ENCODE measurements at regions not wholly inside any gene's neighbourhood (a gene's known extent, or its start where the extent isn't known, plus 50 kb on each side); places are given as distances from the start of the nearest gene placed in this dataset. TPM values are rescaled to one million over a fixed set of nuclear protein-coding genes. Genes with fewer than 3 reads are reported as not detected.

GRCh38 chr20:6178537-6178936 is 55.7 kb upstream of the FERMT1 start:
- Histone ChIP-seq H3K36me3 (no peaks in the 10 kb centered on the region), H3K4me3 (no peak overlapping the region), H3K9me3 (no peaks in the 10 kb centered on the region), H3K27me3 (no peaks in the 10 kb centered on the region), H3K4me1 (ENCODE audit: insufficient read depth) (no peaks in the 10 kb centered on the region), H3K27ac (no peak overlapping the region)
- intact Hi-C loops (cut with DNase I) = no loop called here
- no peak for DNase-seq
- WGBS, 3 donors = 2 to 6% (median 2%) methylated on average over 3 of the region's 3 CpGs
- TF ChIP-seq POLR2A (IDR thresholded peaks at IDR 0.05) (no peak), CTCF (IDR thresholded peaks at IDR 0.05) (no peak)

GRCh38 chr20:6173481-6173880 is 50.7 kb upstream of the FERMT1 start:
- no peak overlapping the region for H3K27ac ChIP-seq
- H3K27me3 ChIP-seq = no peaks in the 10 kb centered on the region
- no peaks in the 10 kb centered on the region for H3K4me1 ChIP-seq (ENCODE audit: insufficient read depth)
- intact Hi-C loops (cut with DNase I) = no loop called here
- WGBS, 3 donors = 32 to 84% (median 54%) methylated on average over 2 of the region's 2 CpGs
- no peak overlapping the region for H3K4me3 ChIP-seq
- DNase-seq = no peak
- TF ChIP-seq EP300 (IDR thresholded peaks at IDR 0.05) (no peak), POLR2A (IDR thresholded peaks at IDR 0.05) (no peak), CTCF (IDR thresholded peaks at IDR 0.05) (no peak)
- H3K9me3 ChIP-seq = no peaks in the 10 kb centered on the region
- no peaks in the 10 kb centered on the region for H3K36me3 ChIP-seq

Small RNAs in the stretch of these regions (small RNA-seq; reads per million reads assigned to genes)
- gene AL109618.2 = not detected

Measured in ovary (tissue), 7 donors.